HG03520 (cell line): ENCODE measurements at regions not wholly inside any gene's neighbourhood (a gene's known extent, or its start where the extent isn't known, plus 50 kb on each side); places are given as distances from the start of the nearest gene placed in this dataset.
"Not testable (repeated sequence)": the region's sequence is repeated elsewhere in the genome, so short reads cannot be mapped to it uniquely, and the experiment has no call there.

Source experiments
- ATAC-seq: cut with Tn5 transposase; IDR thresholded peaks from one replicate; pipeline ENCODE4 v1.9.1; 2021; ENCODE audit warnings: mild to moderate bottlenecking, moderate library complexity; ENCODE audit not compliant: unreplicated experiment

GRCh38 chr7:46774515-46774914 lies 807.4 kb downstream of the TNS3 start:
- no peak for ATAC-seq

- no peak for ATAC-seq
Measured at GRCh38 chr7:46772776-46773175, 809.1 kb downstream of the TNS3 start.

GRCh38 chr7:46767071-46767470 lies 814.8 kb downstream of the TNS3 start:
- no peak for ATAC-seq

GRCh38 chr7:46764100-46764936 lies 817.6 kb downstream of the TNS3 start:
- ATAC-seq, result no peak

GRCh38 chr7:46763344-46763743 lies 818.6 kb downstream of the TNS3 start:
- ATAC-seq, result no peak

GRCh38 chr7:46759711-46760480 lies 822.0 kb downstream of the TNS3 start:
- ATAC-seq, result no peak

- no peak for ATAC-seq
Measured at GRCh38 chr7:46756996-46757395, 824.9 kb downstream of the TNS3 start.

- no peak for ATAC-seq
Measured at GRCh38 chr7:46756256-46756655, 825.7 kb downstream of the TNS3 start.

- ATAC-seq, result no peak
Measured at GRCh38 chr7:46755120-46756034, 826.5 kb downstream of the TNS3 start.

GRCh38 chr7:46754140-46754720 lies 827.7 kb downstream of the TNS3 start:
- no peak for ATAC-seq

GRCh38 chr7:46753662-46754061 lies 828.2 kb downstream of the TNS3 start:
- ATAC-seq, result no peak

- ATAC-seq, result no peak
Measured at GRCh38 chr7:46752881-46753366, 829.0 kb downstream of the TNS3 start.

GRCh38 chr7:46751927-46752723 lies 829.8 kb downstream of the TNS3 start:
- ATAC-seq, result not testable (repeated sequence)

- no peak for ATAC-seq
Measured at GRCh38 chr7:46751471-46751870, 830.4 kb upstream of the IGFBP3 start.

GRCh38 chr7:46750321-46750865 lies 829.3 kb upstream of the IGFBP3 start:
- ATAC-seq, result no peak

GRCh38 chr7:46747869-46748576 lies 827.0 kb upstream of the IGFBP3 start:
- no peak for ATAC-seq

GRCh38 chr7:46746695-46747687 lies 825.9 kb upstream of the IGFBP3 start:
- ATAC-seq, result no peak

- no peak for ATAC-seq
Measured at GRCh38 chr7:46745707-46746090, 824.6 kb upstream of the IGFBP3 start.
